BE2C (cell line): ENCODE measurements at regions not wholly inside any gene's neighbourhood (a gene's known extent, or its start where the extent isn't known, plus 50 kb on each side); places are given as distances from the start of the nearest gene placed in this dataset.

Source experiments
- DNase-seq: peaks from one replicate; pipeline ENCODE4 v3.0.0-alpha.2; 2020
- H3K27me3 ChIP-seq: fragments of 250-450 bp; sonication (Bioruptor Pico); 2 replicates; pipeline ENCODE4 v1.5.1; 2020; ENCODE audit warnings: mild to moderate bottlenecking
- H3K36me3 ChIP-seq: fragments of 250-450 bp; sonication (Bioruptor Pico); 2 replicates; pipeline ENCODE4 v1.5.1; 2020; ENCODE audit warnings: mild to moderate bottlenecking
- H3K4me1 ChIP-seq: fragments of 250-450 bp; sonication (Bioruptor Pico); 2 replicates; pipeline ENCODE4 v1.5.1; 2020
- H3K4me3 ChIP-seq: 2 replicates; pipeline ENCODE4 v1.5.1; 2011; ENCODE audit warnings: low read depth, low read length
- H3K9me3 ChIP-seq: fragments of 250-450 bp; sonication (Bioruptor Pico); 2 replicates; pipeline ENCODE4 v1.5.1; 2020
- TF ChIP-seq, protein P1 (sequence below): IDR thresholded peaks from 2 replicates; pipeline ENCODE4 v1.5.1; 2012; ENCODE audit warnings: mild to moderate bottlenecking, low read depth, low read length

DNA sequence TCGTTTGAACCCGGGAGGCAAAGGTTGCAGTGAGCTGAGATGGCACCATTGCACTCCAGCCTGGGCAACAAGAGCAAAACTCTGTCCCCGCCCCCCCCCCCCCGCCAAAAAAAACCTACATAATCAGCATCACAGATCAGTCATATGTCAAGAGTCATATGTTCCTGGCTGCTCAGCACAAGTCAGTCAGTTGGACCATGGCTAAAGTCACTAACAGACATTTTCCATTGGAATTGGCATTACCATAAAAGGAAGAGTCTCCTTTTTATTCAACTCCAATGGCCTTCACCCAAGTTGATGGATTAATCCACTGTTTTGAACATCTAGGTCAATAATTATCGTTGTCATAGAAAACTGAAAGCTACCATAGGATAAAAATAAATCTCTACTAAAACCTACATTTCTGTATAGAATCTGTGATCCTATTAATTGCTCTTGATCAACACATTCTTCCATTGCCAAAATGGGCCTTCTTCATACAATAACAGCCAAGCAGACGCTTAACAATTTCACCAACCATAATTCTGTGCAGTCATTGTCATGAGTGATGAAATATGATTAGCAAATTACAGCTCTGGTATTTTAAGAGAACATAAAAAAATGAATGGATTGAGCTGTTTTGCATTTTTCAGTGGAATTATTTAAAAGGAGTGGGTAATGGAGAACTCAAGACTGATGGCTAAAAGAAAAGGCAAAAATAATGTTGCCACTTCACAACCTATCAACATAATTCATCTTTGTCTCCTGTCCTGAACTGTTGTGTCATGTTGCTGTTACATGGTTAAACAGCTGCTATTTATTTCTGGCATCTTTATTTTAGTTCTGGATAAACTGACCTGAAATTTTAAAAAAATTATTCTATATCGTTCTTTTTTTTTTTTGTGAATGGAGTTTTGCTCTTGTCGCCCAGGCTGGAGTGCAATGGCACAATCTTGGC, 555.5 kb upstream of the JARID2 start:
- Histone ChIP-seq H3K9me3 (no peaks in the 10 kb centered on the region), H3K4me3 (no peak overlapping the region), H3K4me1 (peaks cover 4% of the 10 kb centered on the region), H3K36me3 (no peaks in the 10 kb centered on the region), H3K27me3 (no peaks in the 10 kb centered on the region)
- TF ChIP-seq, protein P1, sequence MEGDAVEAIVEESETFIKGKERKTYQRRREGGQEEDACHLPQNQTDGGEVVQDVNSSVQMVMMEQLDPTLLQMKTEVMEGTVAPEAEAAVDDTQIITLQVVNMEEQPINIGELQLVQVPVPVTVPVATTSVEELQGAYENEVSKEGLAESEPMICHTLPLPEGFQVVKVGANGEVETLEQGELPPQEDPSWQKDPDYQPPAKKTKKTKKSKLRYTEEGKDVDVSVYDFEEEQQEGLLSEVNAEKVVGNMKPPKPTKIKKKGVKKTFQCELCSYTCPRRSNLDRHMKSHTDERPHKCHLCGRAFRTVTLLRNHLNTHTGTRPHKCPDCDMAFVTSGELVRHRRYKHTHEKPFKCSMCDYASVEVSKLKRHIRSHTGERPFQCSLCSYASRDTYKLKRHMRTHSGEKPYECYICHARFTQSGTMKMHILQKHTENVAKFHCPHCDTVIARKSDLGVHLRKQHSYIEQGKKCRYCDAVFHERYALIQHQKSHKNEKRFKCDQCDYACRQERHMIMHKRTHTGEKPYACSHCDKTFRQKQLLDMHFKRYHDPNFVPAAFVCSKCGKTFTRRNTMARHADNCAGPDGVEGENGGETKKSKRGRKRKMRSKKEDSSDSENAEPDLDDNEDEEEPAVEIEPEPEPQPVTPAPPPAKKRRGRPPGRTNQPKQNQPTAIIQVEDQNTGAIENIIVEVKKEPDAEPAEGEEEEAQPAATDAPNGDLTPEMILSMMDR = no peak
- DNase-seq = no peak

DNA sequence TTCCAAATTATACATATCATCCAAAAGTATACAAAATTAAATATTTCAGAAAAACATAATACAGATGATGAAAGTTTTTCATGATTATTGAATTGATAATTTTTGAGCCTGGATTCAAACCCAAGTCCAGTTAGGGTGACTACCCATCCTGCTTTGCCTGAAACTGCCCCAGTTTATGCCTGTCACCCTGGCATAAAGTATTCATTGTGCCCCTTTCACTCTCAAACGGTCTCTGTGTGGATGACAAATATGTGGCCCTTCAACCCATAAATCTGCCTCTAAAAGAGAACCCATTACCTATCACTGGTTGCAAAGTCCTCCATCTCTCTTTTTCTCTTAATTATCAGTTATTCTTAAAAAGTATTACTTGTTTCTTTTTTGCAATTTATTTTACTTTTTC, 553.7 kb upstream of the JARID2 start:
- H3K4me3 ChIP-seq = no peak overlapping the region
- no peaks in the 10 kb centered on the region for H3K27me3 ChIP-seq
- DNase-seq = no peak
- H3K4me1 ChIP-seq = peaks cover 4% of the 10 kb centered on the region
- no peaks in the 10 kb centered on the region for H3K9me3 ChIP-seq
- TF ChIP-seq, protein P1 = no peak
- no peaks in the 10 kb centered on the region for H3K36me3 ChIP-seq

DNA sequence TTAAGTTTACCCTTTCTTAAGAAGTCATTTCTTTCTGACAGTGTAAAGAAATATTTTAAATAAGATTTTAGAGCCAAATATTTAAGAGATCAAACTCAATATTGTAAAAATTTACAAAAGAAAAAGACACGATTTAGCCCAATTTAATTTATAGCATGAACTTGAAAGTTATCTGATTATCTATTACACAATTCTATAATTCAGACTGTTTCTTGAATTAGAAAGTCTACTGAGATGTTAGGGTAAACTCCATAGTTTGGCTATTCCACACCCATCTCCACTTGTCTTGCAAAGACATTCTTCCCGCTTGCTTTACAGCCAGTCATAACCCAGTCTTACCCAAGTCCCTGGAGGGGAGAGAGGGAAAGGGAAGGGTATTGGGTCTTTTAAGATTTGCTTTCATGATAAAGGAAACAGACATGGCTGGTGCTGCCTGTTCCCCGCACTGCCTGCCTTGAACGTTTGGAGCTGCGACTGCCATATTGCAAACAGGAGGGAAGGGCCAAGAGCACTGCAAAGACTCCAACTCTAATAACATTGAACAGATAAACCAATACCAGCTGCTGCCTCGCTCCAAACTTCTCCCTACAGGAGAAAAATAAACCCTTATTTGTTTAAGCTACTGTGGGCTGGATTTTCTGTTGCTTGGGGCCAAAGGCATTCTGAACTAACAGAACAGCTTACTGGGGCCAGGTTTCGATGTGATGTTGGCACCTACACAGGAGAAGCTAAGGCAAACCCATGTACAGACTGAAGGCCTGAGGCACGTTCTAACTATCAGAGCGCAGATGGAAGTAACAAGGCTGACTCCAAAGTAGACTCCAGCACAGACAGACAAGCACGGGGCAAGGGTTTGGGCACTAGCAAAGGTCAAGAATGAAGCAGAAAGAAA, 552.3 kb upstream of the JARID2 start:
- DNase-seq = peak; percentile 76
- no peaks in the 10 kb centered on the region for H3K27me3 ChIP-seq
- H3K36me3 ChIP-seq = no peaks in the 10 kb centered on the region
- TF ChIP-seq, protein P1 = no peak
- no peak overlapping the region for H3K4me3 ChIP-seq
- no peaks in the 10 kb centered on the region for H3K9me3 ChIP-seq
- H3K4me1 ChIP-seq = peaks cover 4% of the 10 kb centered on the region

DNA sequence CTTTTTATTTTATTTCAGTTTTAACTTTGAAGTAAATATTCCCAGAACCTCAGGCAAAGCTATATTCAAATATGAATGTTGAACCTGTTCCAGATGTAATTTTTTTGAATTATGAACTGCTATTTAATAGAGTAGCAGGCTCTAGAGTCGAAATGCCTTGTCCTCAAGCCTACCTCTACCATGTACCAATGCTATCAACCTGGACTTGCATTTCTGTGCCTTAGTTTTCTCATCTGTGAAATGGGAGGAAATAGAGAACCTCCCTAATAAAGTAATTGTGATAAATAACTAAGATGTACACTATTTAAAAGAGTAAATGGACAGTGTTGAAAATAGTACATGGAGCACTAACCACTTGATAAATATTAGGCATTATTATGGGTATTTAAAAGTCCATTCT, 551.6 kb upstream of the JARID2 start:
- no peaks in the 10 kb centered on the region for H3K36me3 ChIP-seq
- no peak for DNase-seq
- no peak overlapping the region for H3K4me3 ChIP-seq
- H3K27me3 ChIP-seq = no peaks in the 10 kb centered on the region
- TF ChIP-seq, protein P1 = no peak
- H3K9me3 ChIP-seq = no peaks in the 10 kb centered on the region
- H3K4me1 ChIP-seq = peaks cover 4% of the 10 kb centered on the region

DNA sequence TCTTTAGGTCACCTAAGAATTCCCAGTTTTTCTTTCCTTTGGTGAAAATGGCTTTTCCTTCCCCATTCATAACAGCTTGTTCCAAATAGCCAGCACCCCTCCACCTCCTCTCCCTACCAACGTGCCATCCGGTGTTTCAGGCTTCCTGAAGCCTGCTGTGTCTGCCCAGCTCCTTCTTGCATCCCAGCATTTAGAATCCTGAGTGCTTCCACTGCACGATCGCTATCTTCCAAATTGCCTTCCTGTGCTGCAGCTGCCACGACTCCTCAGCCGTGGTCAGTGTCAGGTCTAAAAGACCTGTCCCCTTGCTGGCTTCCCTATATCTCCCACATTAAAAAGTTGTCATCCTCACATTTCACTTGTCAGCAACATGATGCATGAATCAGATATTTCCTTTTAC, 550.3 kb upstream of the JARID2 start:
- no peaks in the 10 kb centered on the region for H3K27me3 ChIP-seq
- H3K9me3 ChIP-seq = no peaks in the 10 kb centered on the region
- peak; percentile 77 for DNase-seq
- TF ChIP-seq, protein P1 = no peak
- no peaks in the 10 kb centered on the region for H3K36me3 ChIP-seq
- H3K4me1 ChIP-seq = peaks cover 4% of the 10 kb centered on the region
- H3K4me3 ChIP-seq = no peak overlapping the region
